ENCODE measurements at regions not wholly inside any gene's neighbourhood (a gene's known extent, or its start where the extent isn't known, plus 50 kb on each side); places are given as distances from the start of the nearest gene placed in this dataset.
"Not testable (repeated sequence)": the region's sequence is repeated elsewhere in the genome, so short reads cannot be mapped to it uniquely, and the experiment has no call there.

GRCh38 chr20:64327223-64327549 lies 71.6 kb downstream of the PCMTD2 start:
- CTCF ChIA-PET, DNase-seq: not testable (repeated sequence)
- 21% methylated on average over 9 of the region's 15 CpGs for WGBS (ENCODE audit: low lambda C conversion rate)

GRCh38 chr20:64327550-64328317 lies 72.2 kb downstream of the PCMTD2 start:
- H3K27me3 ChIP-seq (ENCODE audit: insufficient read depth); CTCF ChIA-PET; H3F3A ChIP-seq (replicated peaks; ENCODE audit: insufficient read depth); H2AFZ ChIP-seq (ENCODE audit: low read depth); H3K9ac ChIP-seq; POLR2A ChIA-PET; H4K20me1 ChIP-seq (ENCODE audit: insufficient read depth); H3K9me2 ChIP-seq; H3K27ac ChIP-seq (ENCODE audit: low read depth in 2 of 2, low read length in 1 of 2); H3K4me2 ChIP-seq; H3K36me3 ChIP-seq (replicated peaks in 1 of 2; ENCODE audit: control insufficient read depth in 1 of 2, insufficient read depth in 2 of 2, low read length in 1 of 2); H3K9me3 ChIP-seq; H3K79me2 ChIP-seq (ENCODE audit: insufficient read depth); H3K4me1 ChIP-seq (ENCODE audit: control insufficient read depth in 1 of 2, insufficient read depth in 2 of 2, low read depth in 1 of 2, low read length in 1 of 2): not testable (repeated sequence)
- peak; percentile 74 for TF ChIP-seq REST (IDR thresholded peaks at IDR 0.05; ENCODE audit: low read depth, low read length)
- DNase-seq, result peak; percentile 28
- H3K4me3 ChIP-seq (ENCODE audit: low read depth in 2 of 2, low read length in 1 of 2), result peak overlapping the region in 1 of 2 experiments; percentile 26; a peak in 1 of 4 replicates
- WGBS (ENCODE audit: low lambda C conversion rate), result 0% methylated on average over 2 of the region's 74 CpGs

More at GRCh38 chr20:64327223-64327549, 71.6 kb downstream of the PCMTD2 start:
- H3K4me3 ChIP-seq (ENCODE audit: low read depth in 2 of 2, low read length in 1 of 2); H3K9me3 ChIP-seq; H3K27me3 ChIP-seq (ENCODE audit: insufficient read depth); H3K79me2 ChIP-seq (ENCODE audit: insufficient read depth); H3K4me1 ChIP-seq (ENCODE audit: control insufficient read depth in 1 of 2, insufficient read depth in 2 of 2, low read depth in 1 of 2, low read length in 1 of 2); H3K9ac ChIP-seq; H3K9me2 ChIP-seq; H4K20me1 ChIP-seq (ENCODE audit: insufficient read depth); POLR2A ChIA-PET; H3F3A ChIP-seq (replicated peaks; ENCODE audit: insufficient read depth); H3K36me3 ChIP-seq (replicated peaks in 1 of 2; ENCODE audit: control insufficient read depth in 1 of 2, insufficient read depth in 2 of 2, low read length in 1 of 2); H2AFZ ChIP-seq (ENCODE audit: low read depth); H3K27ac ChIP-seq (ENCODE audit: low read depth in 2 of 2, low read length in 1 of 2); H3K4me2 ChIP-seq: not testable (repeated sequence)

GRCh38 chr20:64328595-64329250 lies 73.2 kb downstream of the PCMTD2 start:
- H3K79me2 ChIP-seq (ENCODE audit: insufficient read depth); H3K27ac ChIP-seq (ENCODE audit: low read depth in 2 of 2, low read length in 1 of 2); H3K9me3 ChIP-seq; H3K27me3 ChIP-seq (ENCODE audit: insufficient read depth); H3K9ac ChIP-seq; H4K20me1 ChIP-seq (ENCODE audit: insufficient read depth); CTCF ChIA-PET; H2AFZ ChIP-seq (ENCODE audit: low read depth); H3K4me2 ChIP-seq; H3F3A ChIP-seq (replicated peaks; ENCODE audit: insufficient read depth); H3K9me2 ChIP-seq; H3K36me3 ChIP-seq (replicated peaks in 1 of 2; ENCODE audit: control insufficient read depth in 1 of 2, insufficient read depth in 2 of 2, low read length in 1 of 2); H3K4me3 ChIP-seq (ENCODE audit: low read depth in 2 of 2, low read length in 1 of 2); H3K4me1 ChIP-seq (ENCODE audit: control insufficient read depth in 1 of 2, insufficient read depth in 2 of 2, low read depth in 1 of 2, low read length in 1 of 2); POLR2A ChIA-PET; DNase-seq: not testable (repeated sequence)
- WGBS (ENCODE audit: low lambda C conversion rate), result 22% methylated on average over 6 of the region's 9 CpGs

GRCh38 chr20:64332627-64333026 lies 77.1 kb downstream of the PCMTD2 start:
- H3K9ac ChIP-seq; H3K4me3 ChIP-seq (ENCODE audit: low read depth in 2 of 2, low read length in 1 of 2); H3K36me3 ChIP-seq (replicated peaks in 1 of 2; ENCODE audit: control insufficient read depth in 1 of 2, insufficient read depth in 2 of 2, low read length in 1 of 2); H3K4me1 ChIP-seq (ENCODE audit: control insufficient read depth in 1 of 2, insufficient read depth in 2 of 2, low read depth in 1 of 2, low read length in 1 of 2); H4K20me1 ChIP-seq (ENCODE audit: insufficient read depth); CTCF ChIA-PET; H3K9me3 ChIP-seq; DNase-seq; POLR2A ChIA-PET; H3K27me3 ChIP-seq (ENCODE audit: insufficient read depth); H3K9me2 ChIP-seq; H3K79me2 ChIP-seq (ENCODE audit: insufficient read depth); H3F3A ChIP-seq (replicated peaks; ENCODE audit: insufficient read depth); H3K4me2 ChIP-seq; H3K27ac ChIP-seq (ENCODE audit: low read depth in 2 of 2, low read length in 1 of 2); H2AFZ ChIP-seq (ENCODE audit: low read depth): not testable (repeated sequence)

All from SK-N-SH (cell line).